IPS-18c (cell line): ENCODE measurements at regions not wholly inside any gene's neighbourhood (a gene's known extent, or its start where the extent isn't known, plus 50 kb on each side); places are given as distances from the start of the nearest gene placed in this dataset.
"Not testable (repeated sequence)": the region's sequence is repeated elsewhere in the genome, so short reads cannot be mapped to it uniquely, and the experiment has no call there.

ENCODE experiments used
- H3K4me3 ChIP-seq: 2 replicates; pipeline ENCODE4 v1.7.0; 2013; ENCODE audit warnings: low read depth, mild to moderate bottlenecking, low read length, moderate library complexity; ENCODE audit not compliant: insufficient read depth
- H3K9me3 ChIP-seq: one replicate; pipeline ENCODE4 v1.6.1; 2013; ENCODE audit warnings: mild to moderate bottlenecking, low read length, moderate library complexity; ENCODE audit not compliant: control insufficient read depth, insufficient read depth

- not testable (repeated sequence) for H3K4me3 ChIP-seq, H3K9me3 ChIP-seq
Observed at GRCh38 chr9:40962461-40962860, 166.0 kb downstream of the FOXD4L6 start.

- not testable (repeated sequence) for H3K9me3 ChIP-seq, H3K4me3 ChIP-seq
Observed at GRCh38 chr9:40951876-40952494, 176.5 kb downstream of the FOXD4L6 start.

GRCh38 chr9:40946228-40946627, 182.3 kb downstream of the FOXD4L6 start:
- not testable (repeated sequence) for H3K9me3 ChIP-seq, H3K4me3 ChIP-seq

- not testable (repeated sequence) for H3K4me3 ChIP-seq, H3K9me3 ChIP-seq
Observed at GRCh38 chr9:40942730-40943129, 185.8 kb downstream of the FOXD4L6 start.

DNA sequence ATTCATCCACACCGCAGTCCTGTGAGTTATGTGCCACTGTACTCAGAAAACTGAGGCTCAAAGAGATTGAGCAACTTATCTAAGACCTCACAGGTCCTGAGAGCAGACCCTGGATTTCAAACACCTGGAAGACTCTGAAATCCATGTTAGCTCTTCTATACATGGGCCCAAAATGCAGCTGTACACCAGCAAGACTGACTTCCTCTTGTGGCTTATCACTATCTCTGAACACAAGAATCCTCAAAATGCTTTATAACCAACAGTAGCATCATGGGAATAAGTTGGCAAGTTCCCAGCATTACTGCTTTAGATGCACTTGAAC, 188.6 kb downstream of the FOXD4L6 start:
- not testable (repeated sequence) for H3K4me3 ChIP-seq, H3K9me3 ChIP-seq

DNA sequence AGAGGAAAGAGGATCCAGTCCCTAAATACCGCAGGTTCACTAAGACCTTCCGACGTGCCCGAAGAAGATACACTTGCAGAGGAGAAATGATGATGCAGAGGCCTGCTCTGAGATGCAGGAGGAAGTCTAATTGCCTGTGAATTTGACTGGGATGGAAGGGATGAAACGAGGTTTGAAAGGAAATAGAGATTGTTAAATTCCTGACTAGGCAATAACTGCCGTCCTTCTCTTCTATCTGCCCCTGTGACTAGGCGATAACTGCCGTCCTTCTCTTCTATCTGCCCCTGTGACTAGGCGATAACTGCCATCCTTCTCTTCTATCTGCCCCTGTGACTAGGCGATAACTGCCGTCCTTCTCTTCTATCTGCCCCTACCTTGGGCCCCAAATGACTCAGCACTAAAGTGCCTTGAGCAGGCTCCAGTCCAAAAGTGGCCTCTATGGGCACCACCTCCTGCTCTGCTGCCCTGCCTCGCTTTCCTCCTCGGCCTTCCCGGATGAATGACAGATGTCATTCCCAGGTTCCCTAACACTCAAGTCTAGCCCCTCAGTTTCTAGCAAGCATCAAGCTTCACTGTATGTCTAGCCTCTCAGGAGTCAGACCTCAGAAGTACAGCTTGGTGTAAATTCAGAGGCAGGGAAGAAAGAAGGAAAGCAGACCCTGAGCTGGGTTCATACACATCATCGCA, 189.1 kb downstream of the FOXD4L6 start:
- H3K4me3 ChIP-seq, H3K9me3 ChIP-seq: not testable (repeated sequence)

- H3K9me3 ChIP-seq, result no peaks in the 10 kb centered on the region
- no peak overlapping the region for H3K4me3 ChIP-seq
Observed at GRCh38 chr9:40935336-40935735, 193.1 kb downstream of the FOXD4L6 start.

- not testable (repeated sequence) for H3K9me3 ChIP-seq, H3K4me3 ChIP-seq
Observed at GRCh38 chr9:40934480-40934879, 194.0 kb downstream of the FOXD4L6 start.

DNA sequence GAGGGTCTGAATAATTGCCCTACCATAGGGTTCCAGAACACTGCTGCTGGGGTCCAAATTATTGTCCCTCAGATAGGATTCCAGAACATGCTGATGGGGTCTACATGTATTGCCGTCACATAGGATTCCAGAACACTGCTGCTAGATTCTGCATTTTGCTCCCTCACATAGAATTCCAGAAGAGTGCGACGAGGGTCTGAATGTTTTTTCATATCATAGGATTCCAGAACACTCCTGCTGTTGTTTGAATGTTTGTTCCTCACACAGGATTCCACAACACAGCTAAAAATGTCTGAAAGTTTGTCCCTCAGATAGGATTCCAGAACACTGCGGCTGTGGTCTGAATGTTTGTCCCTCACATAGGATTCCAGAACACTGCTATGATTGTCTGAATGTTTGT, 198.1 kb downstream of the FOXD4L6 start:
- H3K4me3 ChIP-seq, result not testable (repeated sequence)
- peaks cover 26% of the 10 kb centered on the region for H3K9me3 ChIP-seq

DNA sequence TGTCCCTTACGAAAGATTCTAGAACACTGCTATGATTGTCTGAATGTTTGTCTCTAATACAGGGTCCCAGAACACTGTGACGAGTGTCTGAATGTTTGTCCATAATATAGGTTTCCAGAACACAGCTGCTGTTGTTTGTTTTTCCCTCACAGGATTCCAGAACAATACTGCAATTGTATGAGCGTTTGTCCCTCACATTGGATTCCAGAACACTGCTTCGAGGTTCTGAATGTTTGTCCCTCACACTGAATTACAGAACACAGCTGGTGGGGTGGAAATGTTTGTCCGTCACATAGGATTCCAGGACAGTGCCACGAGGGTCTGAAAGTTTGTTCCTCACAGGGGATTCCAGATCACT, 199.0 kb downstream of the FOXD4L6 start:
- H3K4me3 ChIP-seq, result not testable (repeated sequence)
- peaks cover 32% of the 10 kb centered on the region for H3K9me3 ChIP-seq

GRCh38 chr9:40928803-40929487, 199.5 kb downstream of the FOXD4L6 start:
- H3K9me3 ChIP-seq, result peaks cover 33% of the 10 kb centered on the region
- no peak overlapping the region for H3K4me3 ChIP-seq

GRCh38 chr9:40927851-40928802, 200.4 kb downstream of the FOXD4L6 start:
- Histone ChIP-seq H3K9me3 (peaks cover 33% of the 10 kb centered on the region), H3K4me3 (no peak overlapping the region)

DNA sequence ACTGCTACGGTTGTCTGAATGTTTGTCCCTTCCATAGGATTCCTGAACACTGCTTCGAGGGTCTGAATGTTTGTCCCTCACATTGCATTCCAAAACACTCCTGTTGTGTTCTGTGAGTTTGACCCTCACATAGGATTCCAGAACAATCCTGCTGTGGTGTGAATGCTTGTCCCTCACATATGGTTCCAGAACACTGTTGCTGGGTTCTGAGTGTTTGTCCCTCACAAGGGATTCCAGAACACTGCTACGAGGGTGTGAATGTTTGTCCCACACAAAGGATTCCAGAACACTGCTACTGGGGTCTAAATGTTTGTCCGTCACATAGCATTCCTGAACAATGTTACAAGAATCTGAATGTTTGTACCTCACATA, 201.2 kb downstream of the FOXD4L6 start:
- no peak overlapping the region for H3K4me3 ChIP-seq
- H3K9me3 ChIP-seq, result peaks cover 33% of the 10 kb centered on the region

DNA sequence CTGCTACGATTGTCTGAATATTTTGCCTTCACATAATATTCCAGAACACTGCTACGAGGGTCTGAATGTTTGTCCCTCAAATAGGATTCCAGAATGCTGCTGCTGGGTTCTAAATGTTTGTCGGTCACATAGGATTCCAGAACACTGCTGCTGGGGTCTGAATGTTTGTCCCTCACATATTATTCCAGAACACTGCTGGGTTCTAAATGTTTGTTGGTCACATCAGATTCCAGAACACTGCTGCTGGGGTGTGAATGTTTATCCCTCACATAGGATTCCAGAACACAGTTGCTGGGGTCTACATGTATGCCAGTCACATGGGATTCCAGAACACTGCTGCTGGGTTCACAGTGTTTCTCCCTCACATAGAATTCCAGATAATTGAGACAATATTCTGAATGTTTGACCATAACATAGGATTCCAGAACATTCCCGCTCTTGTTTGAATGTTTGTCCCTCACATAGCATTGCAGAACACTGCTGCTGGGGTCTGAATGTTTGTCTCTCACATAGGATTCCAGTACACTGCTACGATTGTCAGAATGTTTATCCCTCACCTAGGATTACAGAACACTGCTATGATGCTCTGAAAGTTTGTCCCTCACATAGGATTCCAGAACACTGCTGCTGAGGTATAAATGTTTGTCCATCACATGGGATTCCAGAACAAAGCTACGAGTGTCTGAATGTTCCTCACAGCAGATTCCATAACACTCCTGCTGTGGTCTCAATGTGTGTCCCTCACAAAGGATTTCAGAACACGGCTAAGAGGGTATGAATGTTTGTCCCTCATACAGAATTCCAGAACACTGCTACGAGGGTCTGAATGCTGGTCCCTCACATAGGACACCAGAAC, 201.8 kb downstream of the FOXD4L6 start:
- H3K4me3 ChIP-seq, result no peak overlapping the region

GRCh38 chr9:40925149-40925548, 203.3 kb downstream of the FOXD4L6 start:
- Histone ChIP-seq H3K9me3 (peaks cover 33% of the 10 kb centered on the region), H3K4me3 (no peak overlapping the region)

More for the DNA sequence above, 201.8 kb downstream of the FOXD4L6 start:
- peaks cover 33% of the 10 kb centered on the region for H3K9me3 ChIP-seq

DNA sequence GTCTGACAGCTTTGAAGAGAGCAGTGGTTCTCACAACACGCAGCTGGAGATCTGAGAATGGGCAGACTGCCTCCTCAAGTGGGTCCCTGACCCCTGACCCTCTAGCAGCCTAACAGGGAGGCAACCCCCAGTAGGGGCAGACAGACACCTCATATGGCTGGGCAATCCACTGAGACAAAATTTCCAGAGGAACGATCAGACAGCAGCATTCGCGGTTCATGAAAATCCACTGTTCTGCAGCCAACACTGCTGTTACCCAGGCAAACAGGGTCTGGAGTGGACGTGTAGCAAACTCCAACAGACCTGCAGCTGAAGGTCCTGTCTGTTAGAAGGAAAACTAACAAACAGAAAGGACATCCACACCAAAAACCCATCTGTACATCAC, 212.1 kb downstream of the FOXD4L6 start:
- H3K4me3 ChIP-seq, result not testable (repeated sequence)
- peaks cover 25% of the 10 kb centered on the region for H3K9me3 ChIP-seq
